Spleen (tissue), 7 donors: ENCODE measurements at regions not wholly inside any gene's neighbourhood (a gene's known extent, or its start where the extent isn't known, plus 50 kb on each side); places are given as distances from the start of the nearest gene placed in this dataset.

Experiments used
- POLR2A ChIP-seq, 3 donors: fragments of 450-650 bp; IDR thresholded peaks; one replicate each; pipeline ENCODE4 v1.5.1; 2017; ENCODE audit warnings: antibody characterized with exemption in 3 of 3, mild to moderate bottlenecking in 1 of 3
- POLR2AphosphoS5 ChIP-seq, 3 donors: sonication (generic); formaldehyde crosslinking; IDR thresholded peaks; one replicate each; pipeline ENCODE4 v1.5.1; 2017; ENCODE audit warnings: antibody characterized with exemption in 3 of 3
- TF ChIP-seq, protein P1 (sequence below), 11 experiments: fragments of 200-600 bp in 7 of 11; fragments of 450-650 bp in 4 of 11; sonication (generic) in 4 of 11; IDR thresholded peaks in 8 of 11; conservative IDR thresholded peaks in 3 of 11; 1 replicate in 7 of 11; 2 replicates in 4 of 11; pipeline versions ENCODE4 v1.4.0 to v1.8.0; 2016 to 2021; ENCODE audit warnings: antibody characterized with exemption in 11 of 11, inconsistent platforms in 4 of 11, mild to moderate bottlenecking in 1 of 11
- donor health status: DM: no; HTN: no; CAD: no; lungs with moderate emphysema.
- donor health status: DM: no; HTN: no; CAD: no.
- donor health status: DM: no; HTN: no; CAD: no.

DNA sequence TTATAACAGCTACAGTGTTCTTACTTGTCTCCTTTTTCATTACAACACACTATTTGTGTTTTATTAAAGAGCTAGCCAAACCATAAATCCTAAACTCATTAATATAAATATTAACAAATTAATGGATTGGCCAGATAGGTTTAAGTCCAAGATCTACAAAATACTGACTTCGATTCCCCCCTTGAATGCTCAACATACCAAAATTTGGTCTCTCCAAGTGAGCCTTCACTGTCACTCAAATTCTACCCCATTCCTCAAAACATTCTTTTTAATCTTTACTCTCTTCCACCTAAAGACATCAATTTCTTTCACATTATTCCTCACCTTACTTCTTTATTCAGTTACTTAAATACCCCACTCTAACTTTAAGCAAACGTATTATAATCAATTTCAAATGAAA is 281.5 kb downstream of the ICOS start:
- TF ChIP-seq, protein P1, sequence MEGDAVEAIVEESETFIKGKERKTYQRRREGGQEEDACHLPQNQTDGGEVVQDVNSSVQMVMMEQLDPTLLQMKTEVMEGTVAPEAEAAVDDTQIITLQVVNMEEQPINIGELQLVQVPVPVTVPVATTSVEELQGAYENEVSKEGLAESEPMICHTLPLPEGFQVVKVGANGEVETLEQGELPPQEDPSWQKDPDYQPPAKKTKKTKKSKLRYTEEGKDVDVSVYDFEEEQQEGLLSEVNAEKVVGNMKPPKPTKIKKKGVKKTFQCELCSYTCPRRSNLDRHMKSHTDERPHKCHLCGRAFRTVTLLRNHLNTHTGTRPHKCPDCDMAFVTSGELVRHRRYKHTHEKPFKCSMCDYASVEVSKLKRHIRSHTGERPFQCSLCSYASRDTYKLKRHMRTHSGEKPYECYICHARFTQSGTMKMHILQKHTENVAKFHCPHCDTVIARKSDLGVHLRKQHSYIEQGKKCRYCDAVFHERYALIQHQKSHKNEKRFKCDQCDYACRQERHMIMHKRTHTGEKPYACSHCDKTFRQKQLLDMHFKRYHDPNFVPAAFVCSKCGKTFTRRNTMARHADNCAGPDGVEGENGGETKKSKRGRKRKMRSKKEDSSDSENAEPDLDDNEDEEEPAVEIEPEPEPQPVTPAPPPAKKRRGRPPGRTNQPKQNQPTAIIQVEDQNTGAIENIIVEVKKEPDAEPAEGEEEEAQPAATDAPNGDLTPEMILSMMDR (IDR thresholded peaks at IDR 0.05 in 8 of 11, conservative IDR thresholded peaks at IDR 0.05 in 3 of 11): no peak
- TF ChIP-seq POLR2AphosphoS5 (IDR thresholded peaks at IDR 0.05) (no peak), POLR2A (IDR thresholded peaks at IDR 0.05) (no peak)
